ENCODE measurements at regions not wholly inside any gene's neighbourhood (a gene's known extent, or its start where the extent isn't known, plus 50 kb on each side); places are given as distances from the start of the nearest gene placed in this dataset.

DNA sequence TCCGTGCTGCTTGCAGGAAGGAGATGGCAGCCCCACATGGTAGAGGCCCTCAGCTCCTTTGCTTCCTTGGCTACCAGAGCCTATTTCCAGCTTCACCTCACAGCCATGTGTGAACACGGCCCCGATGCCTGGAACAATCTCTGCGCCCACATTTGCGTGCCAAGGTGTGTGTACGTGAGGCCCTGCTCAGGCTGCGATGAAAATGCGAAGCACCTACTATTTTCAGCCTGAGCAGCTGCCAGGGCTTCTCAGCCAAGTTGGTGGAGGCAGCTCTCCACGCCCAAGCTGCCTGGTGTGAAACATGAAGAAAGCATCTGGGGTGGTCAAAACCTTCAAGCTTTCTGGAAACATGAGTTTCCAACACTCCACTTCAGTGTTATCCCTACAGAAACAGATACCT, 177.8 kb upstream of the EGLN3 start:
- TF ChIP-seq, protein P1, sequence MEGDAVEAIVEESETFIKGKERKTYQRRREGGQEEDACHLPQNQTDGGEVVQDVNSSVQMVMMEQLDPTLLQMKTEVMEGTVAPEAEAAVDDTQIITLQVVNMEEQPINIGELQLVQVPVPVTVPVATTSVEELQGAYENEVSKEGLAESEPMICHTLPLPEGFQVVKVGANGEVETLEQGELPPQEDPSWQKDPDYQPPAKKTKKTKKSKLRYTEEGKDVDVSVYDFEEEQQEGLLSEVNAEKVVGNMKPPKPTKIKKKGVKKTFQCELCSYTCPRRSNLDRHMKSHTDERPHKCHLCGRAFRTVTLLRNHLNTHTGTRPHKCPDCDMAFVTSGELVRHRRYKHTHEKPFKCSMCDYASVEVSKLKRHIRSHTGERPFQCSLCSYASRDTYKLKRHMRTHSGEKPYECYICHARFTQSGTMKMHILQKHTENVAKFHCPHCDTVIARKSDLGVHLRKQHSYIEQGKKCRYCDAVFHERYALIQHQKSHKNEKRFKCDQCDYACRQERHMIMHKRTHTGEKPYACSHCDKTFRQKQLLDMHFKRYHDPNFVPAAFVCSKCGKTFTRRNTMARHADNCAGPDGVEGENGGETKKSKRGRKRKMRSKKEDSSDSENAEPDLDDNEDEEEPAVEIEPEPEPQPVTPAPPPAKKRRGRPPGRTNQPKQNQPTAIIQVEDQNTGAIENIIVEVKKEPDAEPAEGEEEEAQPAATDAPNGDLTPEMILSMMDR (IDR thresholded peaks at IDR 0.05) = no peak
- intact Hi-C loops (cut with DNase I) = no loop called here
- WGBS (ENCODE audit: insufficient coverage, low coverage, low lambda C conversion rate, missing lambda C conversion rate) = 85% methylated on average over 3 of the region's 9 CpGs
- H3K4me3 ChIP-seq = no peak overlapping the region
- H3K36me3 ChIP-seq = no peaks in the 10 kb centered on the region
- no peak overlapping the region for H3K27ac ChIP-seq
- H3K9me3 ChIP-seq = no peaks in the 10 kb centered on the region
- DNase-seq (no peak), ATAC-seq (no peak)
- no peaks in the 10 kb centered on the region for H3K27me3 ChIP-seq
- H3K4me1 ChIP-seq = no peaks in the 10 kb centered on the region

- Histone ChIP-seq H3K36me3 (no peaks in the 10 kb centered on the region), H3K4me3 (no peak overlapping the region), H3K27ac (no peak overlapping the region), H3K27me3 (no peaks in the 10 kb centered on the region), H3K4me1 (no peaks in the 10 kb centered on the region), H3K9me3 (no peaks in the 10 kb centered on the region)
- no peak for DNase-seq
- TF ChIP-seq POLR2A (IDR thresholded peaks at IDR 0.05) = no peak
- TF ChIP-seq, protein P1 (IDR thresholded peaks at IDR 0.05) = no peak
- intact Hi-C loops (cut with DNase I) = no loop called here
- no peak for ATAC-seq
- 69% methylated on average over 4 of the region's 4 CpGs for WGBS (ENCODE audit: insufficient coverage, low coverage, low lambda C conversion rate, missing lambda C conversion rate)
These were observed 175.7 kb upstream of the EGLN3 start for GRCh38 chr14:34126586-34126985.

DNA sequence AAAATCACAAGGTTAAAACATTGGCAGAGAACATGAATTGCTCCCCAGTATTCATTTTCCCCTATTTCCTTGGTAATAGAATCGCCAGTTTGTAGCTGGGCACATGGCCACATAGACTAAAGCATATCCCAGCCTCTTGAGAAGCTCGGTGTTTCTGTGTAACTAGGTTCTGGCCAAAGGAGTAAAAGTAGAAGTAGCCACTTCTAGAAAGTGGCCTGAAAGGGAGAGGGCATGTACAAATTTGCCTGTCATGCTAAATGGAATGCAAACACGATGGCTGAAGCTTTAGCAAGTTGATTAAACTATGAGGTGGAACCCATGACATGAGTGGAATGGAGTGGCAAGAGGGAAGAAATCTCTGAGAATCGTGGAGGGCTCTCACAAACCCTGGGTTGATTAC, 173.7 kb upstream of the EGLN3 start:
- DNase-seq = no peak
- H3K36me3 ChIP-seq = no peaks in the 10 kb centered on the region
- no peak for ATAC-seq
- H3K4me1 ChIP-seq = no peaks in the 10 kb centered on the region
- 43% methylated on average over 4 of the region's 4 CpGs for WGBS (ENCODE audit: insufficient coverage, low coverage, low lambda C conversion rate, missing lambda C conversion rate)
- H3K27ac ChIP-seq = no peak overlapping the region
- intact Hi-C loops (cut with DNase I) = no loop called here
- no peaks in the 10 kb centered on the region for H3K9me3 ChIP-seq
- H3K4me3 ChIP-seq = no peak overlapping the region
- no peak for TF ChIP-seq POLR2A (IDR thresholded peaks at IDR 0.05)
- TF ChIP-seq, protein P1 (IDR thresholded peaks at IDR 0.05) = no peak
- no peaks in the 10 kb centered on the region for H3K27me3 ChIP-seq

- Histone ChIP-seq H3K27me3 (no peaks in the 10 kb centered on the region), H3K9me3 (no peaks in the 10 kb centered on the region), H3K4me3 (no peak overlapping the region), H3K27ac (no peak overlapping the region), H3K36me3 (no peaks in the 10 kb centered on the region), H3K4me1 (no peaks in the 10 kb centered on the region)
- intact Hi-C loops (cut with DNase I) = no loop called here
- DNase-seq (no peak), ATAC-seq (no peak)
- TF ChIP-seq, protein P1 (IDR thresholded peaks at IDR 0.05) = no peak
- no peak for TF ChIP-seq POLR2A (IDR thresholded peaks at IDR 0.05)
- WGBS (ENCODE audit: insufficient coverage, low coverage, low lambda C conversion rate, missing lambda C conversion rate) = 13% methylated on average over 1 of the region's 1 CpG
These were observed 171.8 kb upstream of the EGLN3 start for GRCh38 chr14:34122650-34123049.

DNA sequence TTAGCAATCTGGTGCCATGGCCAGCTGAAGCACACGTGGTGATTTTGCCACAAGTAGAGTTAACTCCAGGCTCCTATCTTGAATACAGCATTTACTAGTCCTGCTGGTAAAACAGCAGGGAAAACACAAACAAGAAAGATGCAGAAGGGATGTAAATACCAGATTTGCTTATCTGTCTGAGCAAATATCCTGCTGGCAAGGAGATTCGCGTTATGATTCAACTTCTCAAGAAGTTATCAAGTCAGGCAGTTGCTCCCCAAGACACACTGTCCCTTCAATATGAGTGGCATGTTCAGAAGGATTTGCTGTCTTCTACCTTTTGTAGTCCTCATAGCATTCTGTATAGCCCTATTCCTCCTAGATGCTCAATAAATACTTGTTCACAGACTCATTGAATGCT, 171.2 kb upstream of the EGLN3 start:
- no peaks in the 10 kb centered on the region for H3K27me3 ChIP-seq
- H3K9me3 ChIP-seq = no peaks in the 10 kb centered on the region
- no peaks in the 10 kb centered on the region for H3K4me1 ChIP-seq
- intact Hi-C loops (cut with DNase I) = no loop called here
- H3K36me3 ChIP-seq = no peaks in the 10 kb centered on the region
- no peak for DNase-seq
- H3K4me3 ChIP-seq = no peak overlapping the region
- 27% methylated on average over 3 of the region's 3 CpGs for WGBS (ENCODE audit: insufficient coverage, low coverage, low lambda C conversion rate, missing lambda C conversion rate)
- H3K27ac ChIP-seq = no peak overlapping the region
- ATAC-seq = no peak
- TF ChIP-seq, protein P1 (IDR thresholded peaks at IDR 0.05) = no peak
- no peak for TF ChIP-seq POLR2A (IDR thresholded peaks at IDR 0.05)

All from right lobe of liver (tissue), 6 donors.